ENCODE measurements at regions not wholly inside any gene's neighbourhood (a gene's known extent, or its start where the extent isn't known, plus 50 kb on each side); places are given as distances from the start of the nearest gene placed in this dataset.

- ChIA-PET POLR2A (no interaction called here), CTCF (no interaction called here)
- DNase-seq (ENCODE audit: extremely low spot score): no peak
- TF ChIP-seq L3MBTL2 (conservative IDR thresholded peaks at IDR 0.05) (no peak), BHLHE40 (IDR thresholded peaks at IDR 0.05; ENCODE audit: borderline replicate concordance) (no peak), ELF4 (IDR thresholded peaks at IDR 0.05) (no peak), CTBP1 (IDR thresholded peaks at IDR 0.05; ENCODE audit: borderline replicate concordance) (no peak), ZNF384 (IDR thresholded peaks at IDR 0.05) (no peak), PKNOX1 (IDR thresholded peaks at IDR 0.05) (no peak), ARNT (IDR thresholded peaks at IDR 0.05) (no peak), FOXM1 (IDR thresholded peaks at IDR 0.05; ENCODE audit: borderline replicate concordance) (no peak), SUZ12 (IDR thresholded peaks at IDR 0.05) (no peak), FOXK2 (IDR thresholded peaks at IDR 0.05) (no peak), SP1 (IDR thresholded peaks at IDR 0.05) (no peak), HDGF (IDR thresholded peaks at IDR 0.05; ENCODE audit: borderline replicate concordance) (no peak), FOXA1 (IDR thresholded peaks at IDR 0.05) (no peak)
These were observed 98.7 kb upstream of the IFNE start for GRCh38 chr9:21580636-21581378.

- TF ChIP-seq NFRKB (IDR thresholded peaks at IDR 0.05) (no peak), ARNT (IDR thresholded peaks at IDR 0.05) (no peak), FOXM1 (IDR thresholded peaks at IDR 0.05; ENCODE audit: borderline replicate concordance) (no peak), SUZ12 (IDR thresholded peaks at IDR 0.05) (no peak), FOXK2 (IDR thresholded peaks at IDR 0.05) (no peak), BHLHE40 (IDR thresholded peaks at IDR 0.05; ENCODE audit: borderline replicate concordance) (no peak), ZNF384 (IDR thresholded peaks at IDR 0.05) (no peak), FOXA1 (IDR thresholded peaks at IDR 0.05) (no peak), PKNOX1 (IDR thresholded peaks at IDR 0.05) (no peak), L3MBTL2 (conservative IDR thresholded peaks at IDR 0.05) (no peak), TARDBP (IDR thresholded peaks at IDR 0.05) (no peak), LEF1 (IDR thresholded peaks at IDR 0.05; ENCODE audit: borderline replicate concordance) (no peak), HDGF (IDR thresholded peaks at IDR 0.05; ENCODE audit: borderline replicate concordance) (no peak)
- CTCF ChIA-PET: no interaction called here
- DNase-seq (ENCODE audit: extremely low spot score): no peak
- POLR2A ChIA-PET: no interaction called here
These were observed 101.7 kb upstream of the IFNE start for GRCh38 chr9:21583628-21584377.

- ChIA-PET CTCF (no interaction called here), POLR2A (no interaction called here)
- no peak for DNase-seq (ENCODE audit: extremely low spot score)
- TF ChIP-seq SUZ12 (IDR thresholded peaks at IDR 0.05): no peak
- no peak for TF ChIP-seq PKNOX1 (IDR thresholded peaks at IDR 0.05)
- TF ChIP-seq FOXA1 (IDR thresholded peaks at IDR 0.05): no peak
- no peak for TF ChIP-seq ZNF384 (IDR thresholded peaks at IDR 0.05)
- no peak for TF ChIP-seq FOXK2 (IDR thresholded peaks at IDR 0.05)
- TF ChIP-seq HDGF (IDR thresholded peaks at IDR 0.05; ENCODE audit: borderline replicate concordance): no peak
- no peak for TF ChIP-seq ARNT (IDR thresholded peaks at IDR 0.05)
- no peak for TF ChIP-seq CTBP1 (IDR thresholded peaks at IDR 0.05; ENCODE audit: borderline replicate concordance)
- no peak for TF ChIP-seq TARDBP (IDR thresholded peaks at IDR 0.05)
- no peak for TF ChIP-seq ELF4 (IDR thresholded peaks at IDR 0.05)
- no peak for TF ChIP-seq BHLHE40 (IDR thresholded peaks at IDR 0.05; ENCODE audit: borderline replicate concordance)
- TF ChIP-seq NFRKB (IDR thresholded peaks at IDR 0.05): no peak
- TF ChIP-seq SP1 (IDR thresholded peaks at IDR 0.05): no peak
- no peak for TF ChIP-seq FOXM1 (IDR thresholded peaks at IDR 0.05; ENCODE audit: borderline replicate concordance)
- TF ChIP-seq L3MBTL2 (conservative IDR thresholded peaks at IDR 0.05): no peak
- TF ChIP-seq LEF1 (IDR thresholded peaks at IDR 0.05; ENCODE audit: borderline replicate concordance): no peak
These were observed 102.8 kb upstream of the IFNE start for GRCh38 chr9:21584890-21585289.

- POLR2A ChIA-PET: no interaction called here
- no peak for DNase-seq (ENCODE audit: extremely low spot score)
- CTCF ChIA-PET: no interaction called here
- TF ChIP-seq CTBP1 (IDR thresholded peaks at IDR 0.05; ENCODE audit: borderline replicate concordance) (no peak), FOXK2 (IDR thresholded peaks at IDR 0.05) (no peak), HDGF (IDR thresholded peaks at IDR 0.05; ENCODE audit: borderline replicate concordance) (no peak), TARDBP (IDR thresholded peaks at IDR 0.05) (no peak), SUZ12 (IDR thresholded peaks at IDR 0.05) (no peak), ZNF384 (IDR thresholded peaks at IDR 0.05) (no peak), BHLHE40 (IDR thresholded peaks at IDR 0.05; ENCODE audit: borderline replicate concordance) (no peak), PKNOX1 (IDR thresholded peaks at IDR 0.05) (no peak), SP1 (IDR thresholded peaks at IDR 0.05) (no peak), ARNT (IDR thresholded peaks at IDR 0.05) (no peak), FOXA1 (IDR thresholded peaks at IDR 0.05) (no peak), L3MBTL2 (conservative IDR thresholded peaks at IDR 0.05) (no peak), LEF1 (IDR thresholded peaks at IDR 0.05; ENCODE audit: borderline replicate concordance) (no peak), NFRKB (IDR thresholded peaks at IDR 0.05) (no peak), FOXM1 (IDR thresholded peaks at IDR 0.05; ENCODE audit: borderline replicate concordance) (no peak), ELF4 (IDR thresholded peaks at IDR 0.05) (no peak)
These were observed 103.9 kb upstream of the IFNE start for GRCh38 chr9:21585756-21586752.

Measured in HEK293T (cell line).